ENCODE measurements at regions not wholly inside any gene's neighbourhood (a gene's known extent, or its start where the extent isn't known, plus 50 kb on each side); places are given as distances from the start of the nearest gene placed in this dataset.

DNA sequence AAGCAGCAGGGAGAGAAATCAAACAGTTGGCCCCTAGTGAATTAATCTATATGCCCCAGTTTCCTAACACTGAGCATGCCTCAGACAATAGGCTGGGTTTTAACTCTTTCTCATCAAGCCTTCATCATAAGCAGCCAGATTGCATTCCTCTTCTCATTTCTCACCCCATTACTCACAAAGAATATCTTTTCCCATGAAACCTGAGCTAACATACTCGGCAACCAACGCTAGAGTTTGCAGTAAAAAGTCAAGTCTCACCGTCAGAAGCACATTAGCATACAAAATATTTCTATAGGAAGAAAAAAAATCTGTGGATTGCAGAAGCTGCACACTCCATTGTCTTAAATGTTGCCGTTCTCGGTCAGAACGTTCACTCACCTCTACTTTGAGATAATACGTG is 429.9 kb upstream of the ARID1B start:
- TF ChIP-seq ZFP3 (CRISPR knock-in tag; IDR thresholded peaks at IDR 0.05) (no peak), OSR1 (CRISPR knock-in tag; IDR thresholded peaks at IDR 0.05) (no peak), ISL1 (CRISPR knock-in tag; IDR thresholded peaks at IDR 0.05) (no peak), ARNTL (CRISPR knock-in tag; IDR thresholded peaks at IDR 0.05; ENCODE audit: borderline replicate concordance, low read depth) (no peak), PPARA (CRISPR knock-in tag; IDR thresholded peaks at IDR 0.05; ENCODE audit: borderline replicate concordance) (no peak), TOX (CRISPR knock-in tag; IDR thresholded peaks at IDR 0.05; ENCODE audit: borderline replicate concordance) (no peak), GLIS3 (CRISPR knock-in tag; IDR thresholded peaks at IDR 0.05) (no peak), SNAI2 (CRISPR knock-in tag; IDR thresholded peaks at IDR 0.05) (no peak), ZNF8 (CRISPR knock-in tag; IDR thresholded peaks at IDR 0.05) (no peak), RARB (CRISPR knock-in tag; IDR thresholded peaks at IDR 0.05) (no peak), ZNF565 (CRISPR knock-in tag; conservative IDR thresholded peaks at IDR 0.05; ENCODE audit: low read depth) (no peak), ZC3H10 (CRISPR knock-in tag; IDR thresholded peaks at IDR 0.05) (no peak), ZFP30 (CRISPR knock-in tag; IDR thresholded peaks at IDR 0.05) (no peak)
- TF ChIP-seq, protein P1, sequence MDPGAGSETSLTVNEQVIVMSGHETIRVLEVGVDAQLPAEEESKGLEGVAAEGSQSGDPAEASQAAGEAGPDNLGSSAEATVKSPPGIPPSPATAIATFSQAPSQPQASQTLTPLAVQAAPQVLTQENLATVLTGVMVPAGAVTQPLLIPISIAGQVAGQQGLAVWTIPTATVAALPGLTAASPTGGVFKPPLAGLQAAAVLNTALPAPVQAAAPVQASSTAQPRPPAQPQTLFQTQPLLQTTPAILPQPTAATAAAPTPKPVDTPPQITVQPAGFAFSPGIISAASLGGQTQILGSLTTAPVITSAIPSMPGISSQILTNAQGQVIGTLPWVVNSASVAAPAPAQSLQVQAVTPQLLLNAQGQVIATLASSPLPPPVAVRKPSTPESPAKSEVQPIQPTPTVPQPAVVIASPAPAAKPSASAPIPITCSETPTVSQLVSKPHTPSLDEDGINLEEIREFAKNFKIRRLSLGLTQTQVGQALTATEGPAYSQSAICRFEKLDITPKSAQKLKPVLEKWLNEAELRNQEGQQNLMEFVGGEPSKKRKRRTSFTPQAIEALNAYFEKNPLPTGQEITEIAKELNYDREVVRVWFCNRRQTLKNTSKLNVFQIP (CRISPR knock-in tag; IDR thresholded peaks at IDR 0.05; ENCODE audit: borderline replicate concordance, low read depth), result no peak
- TF ChIP-seq, protein P2, sequence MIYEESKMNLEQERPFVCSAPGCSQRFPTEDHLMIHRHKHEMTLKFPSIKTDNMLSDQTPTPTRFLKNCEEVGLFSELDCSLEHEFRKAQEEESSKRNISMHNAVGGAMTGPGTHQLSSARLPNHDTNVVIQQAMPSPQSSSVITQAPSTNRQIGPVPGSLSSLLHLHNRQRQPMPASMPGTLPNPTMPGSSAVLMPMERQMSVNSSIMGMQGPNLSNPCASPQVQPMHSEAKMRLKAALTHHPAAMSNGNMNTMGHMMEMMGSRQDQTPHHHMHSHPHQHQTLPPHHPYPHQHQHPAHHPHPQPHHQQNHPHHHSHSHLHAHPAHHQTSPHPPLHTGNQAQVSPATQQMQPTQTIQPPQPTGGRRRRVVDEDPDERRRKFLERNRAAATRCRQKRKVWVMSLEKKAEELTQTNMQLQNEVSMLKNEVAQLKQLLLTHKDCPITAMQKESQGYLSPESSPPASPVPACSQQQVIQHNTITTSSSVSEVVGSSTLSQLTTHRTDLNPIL (CRISPR knock-in tag; IDR thresholded peaks at IDR 0.05; ENCODE audit: low read depth), result no peak
- TF ChIP-seq, protein P3, sequence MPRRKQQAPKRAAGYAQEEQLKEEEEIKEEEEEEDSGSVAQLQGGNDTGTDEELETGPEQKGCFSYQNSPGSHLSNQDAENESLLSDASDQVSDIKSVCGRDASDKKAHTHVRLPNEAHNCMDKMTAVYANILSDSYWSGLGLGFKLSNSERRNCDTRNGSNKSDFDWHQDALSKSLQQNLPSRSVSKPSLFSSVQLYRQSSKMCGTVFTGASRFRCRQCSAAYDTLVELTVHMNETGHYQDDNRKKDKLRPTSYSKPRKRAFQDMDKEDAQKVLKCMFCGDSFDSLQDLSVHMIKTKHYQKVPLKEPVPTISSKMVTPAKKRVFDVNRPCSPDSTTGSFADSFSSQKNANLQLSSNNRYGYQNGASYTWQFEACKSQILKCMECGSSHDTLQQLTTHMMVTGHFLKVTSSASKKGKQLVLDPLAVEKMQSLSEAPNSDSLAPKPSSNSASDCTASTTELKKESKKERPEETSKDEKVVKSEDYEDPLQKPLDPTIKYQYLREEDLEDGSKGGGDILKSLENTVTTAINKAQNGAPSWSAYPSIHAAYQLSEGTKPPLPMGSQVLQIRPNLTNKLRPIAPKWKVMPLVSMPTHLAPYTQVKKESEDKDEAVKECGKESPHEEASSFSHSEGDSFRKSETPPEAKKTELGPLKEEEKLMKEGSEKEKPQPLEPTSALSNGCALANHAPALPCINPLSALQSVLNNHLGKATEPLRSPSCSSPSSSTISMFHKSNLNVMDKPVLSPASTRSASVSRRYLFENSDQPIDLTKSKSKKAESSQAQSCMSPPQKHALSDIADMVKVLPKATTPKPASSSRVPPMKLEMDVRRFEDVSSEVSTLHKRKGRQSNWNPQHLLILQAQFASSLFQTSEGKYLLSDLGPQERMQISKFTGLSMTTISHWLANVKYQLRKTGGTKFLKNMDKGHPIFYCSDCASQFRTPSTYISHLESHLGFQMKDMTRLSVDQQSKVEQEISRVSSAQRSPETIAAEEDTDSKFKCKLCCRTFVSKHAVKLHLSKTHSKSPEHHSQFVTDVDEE (CRISPR knock-in tag; IDR thresholded peaks at IDR 0.05), result no peak
- ATAC-seq, result no peak

DNA sequence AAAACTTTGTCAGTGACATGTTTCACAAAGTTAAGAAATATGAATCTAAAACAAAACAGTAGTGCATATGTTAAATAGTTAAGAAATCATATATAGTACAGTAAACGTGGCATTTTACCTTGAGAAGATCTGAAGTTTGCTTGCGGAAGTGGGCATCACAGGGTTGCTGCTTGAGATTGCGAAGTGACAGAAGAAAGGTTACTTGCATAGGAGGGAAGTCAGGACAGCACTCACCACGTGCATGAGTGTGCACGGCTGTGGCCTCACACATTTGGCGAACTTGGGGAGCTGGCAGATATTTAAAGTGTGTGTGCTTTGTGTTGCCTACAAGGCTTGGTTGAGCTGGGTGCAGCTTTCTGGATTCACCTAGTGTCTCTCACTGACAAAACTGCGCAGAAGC is 431.5 kb upstream of the ARID1B start:
- ATAC-seq, result no peak
- TF ChIP-seq TOX (CRISPR knock-in tag; IDR thresholded peaks at IDR 0.05; ENCODE audit: borderline replicate concordance) (no peak), RARB (CRISPR knock-in tag; IDR thresholded peaks at IDR 0.05) (no peak), ZFP3 (CRISPR knock-in tag; IDR thresholded peaks at IDR 0.05) (no peak), SNAI2 (CRISPR knock-in tag; IDR thresholded peaks at IDR 0.05) (no peak), ZFP30 (CRISPR knock-in tag; IDR thresholded peaks at IDR 0.05) (no peak), ZNF565 (CRISPR knock-in tag; conservative IDR thresholded peaks at IDR 0.05; ENCODE audit: low read depth) (no peak), GLIS3 (CRISPR knock-in tag; IDR thresholded peaks at IDR 0.05) (no peak), BACH2 (CRISPR knock-in tag; IDR thresholded peaks at IDR 0.05; ENCODE audit: borderline replicate concordance) (no peak), ZC3H10 (CRISPR knock-in tag; IDR thresholded peaks at IDR 0.05) (no peak), ARNTL (CRISPR knock-in tag; IDR thresholded peaks at IDR 0.05; ENCODE audit: borderline replicate concordance, low read depth) (no peak), ISL1 (CRISPR knock-in tag; IDR thresholded peaks at IDR 0.05) (no peak), OSR1 (CRISPR knock-in tag; IDR thresholded peaks at IDR 0.05) (no peak)
- TF ChIP-seq, protein P2 (CRISPR knock-in tag; IDR thresholded peaks at IDR 0.05; ENCODE audit: low read depth), result no peak
- TF ChIP-seq, protein P4, sequence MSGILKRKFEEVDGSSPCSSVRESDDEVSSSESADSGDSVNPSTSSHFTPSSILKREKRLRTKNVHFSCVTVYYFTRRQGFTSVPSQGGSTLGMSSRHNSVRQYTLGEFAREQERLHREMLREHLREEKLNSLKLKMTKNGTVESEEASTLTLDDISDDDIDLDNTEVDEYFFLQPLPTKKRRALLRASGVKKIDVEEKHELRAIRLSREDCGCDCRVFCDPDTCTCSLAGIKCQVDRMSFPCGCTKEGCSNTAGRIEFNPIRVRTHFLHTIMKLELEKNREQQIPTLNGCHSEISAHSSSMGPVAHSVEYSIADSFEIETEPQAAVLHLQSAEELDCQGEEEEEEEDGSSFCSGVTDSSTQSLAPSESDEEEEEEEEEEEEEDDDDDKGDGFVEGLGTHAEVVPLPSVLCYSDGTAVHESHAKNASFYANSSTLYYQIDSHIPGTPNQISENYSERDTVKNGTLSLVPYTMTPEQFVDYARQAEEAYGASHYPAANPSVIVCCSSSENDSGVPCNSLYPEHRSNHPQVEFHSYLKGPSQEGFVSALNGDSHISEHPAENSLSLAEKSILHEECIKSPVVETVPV (CRISPR knock-in tag; IDR thresholded peaks at IDR 0.05), result no peak
- TF ChIP-seq, protein P1 (CRISPR knock-in tag; IDR thresholded peaks at IDR 0.05; ENCODE audit: borderline replicate concordance, low read depth), result no peak
- TF ChIP-seq, protein P5, sequence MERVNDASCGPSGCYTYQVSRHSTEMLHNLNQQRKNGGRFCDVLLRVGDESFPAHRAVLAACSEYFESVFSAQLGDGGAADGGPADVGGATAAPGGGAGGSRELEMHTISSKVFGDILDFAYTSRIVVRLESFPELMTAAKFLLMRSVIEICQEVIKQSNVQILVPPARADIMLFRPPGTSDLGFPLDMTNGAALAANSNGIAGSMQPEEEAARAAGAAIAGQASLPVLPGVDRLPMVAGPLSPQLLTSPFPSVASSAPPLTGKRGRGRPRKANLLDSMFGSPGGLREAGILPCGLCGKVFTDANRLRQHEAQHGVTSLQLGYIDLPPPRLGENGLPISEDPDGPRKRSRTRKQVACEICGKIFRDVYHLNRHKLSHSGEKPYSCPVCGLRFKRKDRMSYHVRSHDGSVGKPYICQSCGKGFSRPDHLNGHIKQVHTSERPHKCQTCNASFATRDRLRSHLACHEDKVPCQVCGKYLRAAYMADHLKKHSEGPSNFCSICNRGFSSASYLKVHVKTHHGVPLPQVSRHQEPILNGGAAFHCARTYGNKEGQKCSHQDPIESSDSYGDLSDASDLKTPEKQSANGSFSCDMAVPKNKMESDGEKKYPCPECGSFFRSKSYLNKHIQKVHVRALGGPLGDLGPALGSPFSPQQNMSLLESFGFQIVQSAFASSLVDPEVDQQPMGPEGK (CRISPR knock-in tag; IDR thresholded peaks at IDR 0.05; ENCODE audit: borderline replicate concordance), result no peak
